ENCODE measurements at regions not wholly inside any gene's neighbourhood (a gene's known extent, or its start where the extent isn't known, plus 50 kb on each side); places are given as distances from the start of the nearest gene placed in this dataset.
A peak's percentile ranks its signal among the peaks of the same experiment; 100 is the strongest.

DNA sequence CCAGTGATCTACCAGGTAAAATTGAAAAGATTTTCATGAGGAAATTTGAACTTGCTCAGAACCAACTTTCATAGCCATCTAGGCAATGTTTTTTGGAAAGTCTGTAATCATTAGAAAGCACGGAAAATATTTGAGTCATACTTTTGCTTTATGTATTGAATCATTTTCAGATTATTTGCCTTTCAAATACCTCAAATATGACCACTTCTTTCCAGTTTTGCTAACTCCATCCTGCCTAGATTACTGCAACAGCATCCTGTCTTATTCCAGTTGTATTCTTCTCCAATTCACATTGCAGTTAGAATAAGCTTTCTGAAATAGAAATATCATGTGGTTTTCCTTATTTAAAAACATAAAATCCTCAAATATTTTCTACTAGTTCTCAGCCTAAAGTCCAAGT, 239.8 kb upstream of the FAR2 start:
- TF ChIP-seq, protein P1, sequence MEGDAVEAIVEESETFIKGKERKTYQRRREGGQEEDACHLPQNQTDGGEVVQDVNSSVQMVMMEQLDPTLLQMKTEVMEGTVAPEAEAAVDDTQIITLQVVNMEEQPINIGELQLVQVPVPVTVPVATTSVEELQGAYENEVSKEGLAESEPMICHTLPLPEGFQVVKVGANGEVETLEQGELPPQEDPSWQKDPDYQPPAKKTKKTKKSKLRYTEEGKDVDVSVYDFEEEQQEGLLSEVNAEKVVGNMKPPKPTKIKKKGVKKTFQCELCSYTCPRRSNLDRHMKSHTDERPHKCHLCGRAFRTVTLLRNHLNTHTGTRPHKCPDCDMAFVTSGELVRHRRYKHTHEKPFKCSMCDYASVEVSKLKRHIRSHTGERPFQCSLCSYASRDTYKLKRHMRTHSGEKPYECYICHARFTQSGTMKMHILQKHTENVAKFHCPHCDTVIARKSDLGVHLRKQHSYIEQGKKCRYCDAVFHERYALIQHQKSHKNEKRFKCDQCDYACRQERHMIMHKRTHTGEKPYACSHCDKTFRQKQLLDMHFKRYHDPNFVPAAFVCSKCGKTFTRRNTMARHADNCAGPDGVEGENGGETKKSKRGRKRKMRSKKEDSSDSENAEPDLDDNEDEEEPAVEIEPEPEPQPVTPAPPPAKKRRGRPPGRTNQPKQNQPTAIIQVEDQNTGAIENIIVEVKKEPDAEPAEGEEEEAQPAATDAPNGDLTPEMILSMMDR (IDR thresholded peaks at IDR 0.05; ENCODE audit: low read depth, low read length): no peak
- Histone ChIP-seq H3K4me1 (ENCODE audit: low read depth) (no peaks in the 10 kb centered on the region), H3K36me3 (no peaks in the 10 kb centered on the region), H3K9me3 (ENCODE audit: low read depth) (no peaks in the 10 kb centered on the region), H3K27me3 (no peaks in the 10 kb centered on the region), H3K27ac (no peak overlapping the region), H3K4me3 (no peak overlapping the region)
- no peak for DNase-seq (ENCODE audit: low read depth in 1 of 2, low spot score in 1 of 2)

DNA sequence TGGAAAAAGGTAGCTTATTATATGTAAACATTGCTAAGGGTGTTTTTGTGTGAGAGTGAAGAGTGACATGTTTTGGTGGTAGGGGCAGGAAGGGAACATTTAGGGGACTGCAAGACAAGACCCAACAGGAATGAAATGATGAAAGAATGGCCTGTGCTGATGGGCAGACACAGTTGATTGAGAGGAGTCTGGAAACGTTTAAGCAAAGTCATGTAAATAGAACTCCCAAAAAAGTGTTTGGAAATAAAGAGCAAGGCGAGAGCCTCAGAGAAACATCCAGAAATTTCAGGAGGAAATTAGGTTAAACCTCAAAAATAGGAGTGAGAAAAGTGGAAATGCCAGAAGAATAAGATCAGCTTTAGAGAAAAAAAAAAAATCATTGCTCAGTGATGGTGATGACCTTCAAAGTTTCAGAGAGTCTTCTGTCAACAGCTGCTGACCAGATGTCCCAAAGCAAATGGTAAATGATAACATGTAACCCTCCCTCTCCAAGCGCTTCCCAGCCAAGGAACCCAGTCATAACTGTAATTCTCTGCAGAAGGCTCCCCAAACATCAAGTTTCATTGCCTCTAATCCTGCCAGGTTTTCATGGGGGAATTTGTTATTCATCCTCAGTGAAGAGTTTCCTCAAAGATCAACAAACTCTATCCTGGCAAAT, 223.2 kb upstream of the FAR2 start:
- Histone ChIP-seq H3K4me3 (no peak overlapping the region), H3K36me3 (no peaks in the 10 kb centered on the region), H3K27me3 (no peaks in the 10 kb centered on the region), H3K27ac (no peak overlapping the region), H3K9me3 (ENCODE audit: low read depth) (no peaks in the 10 kb centered on the region), H3K4me1 (ENCODE audit: low read depth) (no peaks in the 10 kb centered on the region)
- TF ChIP-seq, protein P1 (IDR thresholded peaks at IDR 0.05; ENCODE audit: low read depth, low read length): no peak
- DNase-seq (ENCODE audit: low read depth in 1 of 2, low spot score in 1 of 2): peak in 1 of 2 donors; percentile 14

GRCh38 chr12:28930704-28931103, 218.4 kb upstream of the FAR2 start:
- TF ChIP-seq, protein P1 (IDR thresholded peaks at IDR 0.05; ENCODE audit: low read depth, low read length): no peak
- H3K27me3 ChIP-seq: no peaks in the 10 kb centered on the region
- no peaks in the 10 kb centered on the region for H3K9me3 ChIP-seq (ENCODE audit: low read depth)
- H3K36me3 ChIP-seq: no peaks in the 10 kb centered on the region
- H3K4me1 ChIP-seq (ENCODE audit: low read depth): no peaks in the 10 kb centered on the region
- no peak overlapping the region for H3K27ac ChIP-seq
- DNase-seq (ENCODE audit: low read depth in 1 of 2, low spot score in 1 of 2): no peak
- H3K4me3 ChIP-seq: no peak overlapping the region

- DNase-seq (ENCODE audit: low read depth in 1 of 2, low spot score in 1 of 2): no peak
- no peaks in the 10 kb centered on the region for H3K9me3 ChIP-seq (ENCODE audit: low read depth)
- no peaks in the 10 kb centered on the region for H3K27me3 ChIP-seq
- TF ChIP-seq, protein P1 (IDR thresholded peaks at IDR 0.05; ENCODE audit: low read depth, low read length): no peak
- H3K4me3 ChIP-seq: no peak overlapping the region
- H3K4me1 ChIP-seq (ENCODE audit: low read depth): no peaks in the 10 kb centered on the region
- H3K27ac ChIP-seq: no peak overlapping the region
- H3K36me3 ChIP-seq: no peaks in the 10 kb centered on the region
Measured at GRCh38 chr12:28933176-28933575, 215.9 kb upstream of the FAR2 start.

GRCh38 chr12:28933864-28934527, 215.1 kb upstream of the FAR2 start:
- H3K4me1 ChIP-seq (ENCODE audit: low read depth): no peaks in the 10 kb centered on the region
- DNase-seq (ENCODE audit: low read depth in 1 of 2, low spot score in 1 of 2): no peak
- no peak overlapping the region for H3K4me3 ChIP-seq
- TF ChIP-seq, protein P1 (IDR thresholded peaks at IDR 0.05; ENCODE audit: low read depth, low read length): no peak
- no peaks in the 10 kb centered on the region for H3K27me3 ChIP-seq
- no peaks in the 10 kb centered on the region for H3K36me3 ChIP-seq
- H3K9me3 ChIP-seq (ENCODE audit: low read depth): no peaks in the 10 kb centered on the region
- H3K27ac ChIP-seq: no peak overlapping the region
